ENCODE measurements at regions not wholly inside any gene's neighbourhood (a gene's known extent, or its start where the extent isn't known, plus 50 kb on each side); places are given as distances from the start of the nearest gene placed in this dataset.
"Not testable (repeated sequence)": the region's sequence is repeated elsewhere in the genome, so short reads cannot be mapped to it uniquely, and the experiment has no call there.

DNA sequence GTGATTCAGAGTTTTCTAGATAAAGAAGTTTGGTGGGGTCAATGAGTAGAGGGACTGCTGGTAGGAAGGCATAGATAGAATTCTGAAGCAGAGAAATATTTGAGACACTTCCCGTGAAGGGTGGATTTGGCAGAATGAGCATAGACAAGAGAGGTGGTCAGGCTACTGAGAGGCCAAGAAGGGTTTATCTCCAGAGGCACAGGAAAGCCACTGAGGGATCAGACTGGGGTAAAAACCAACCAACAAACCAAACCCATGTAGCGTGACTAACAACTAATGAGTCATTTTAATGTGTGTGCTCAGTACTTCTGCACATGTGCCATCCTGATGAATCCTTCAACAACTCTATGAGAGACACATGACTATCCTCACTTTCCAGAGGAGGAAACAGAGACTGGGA, 60.0 kb upstream of the SERP2 start:
- H3K36me3 ChIP-seq (ENCODE audit: control insufficient read depth in 2 of 4, insufficient read depth in 4 of 4, low read length in 3 of 4): no peaks in the 10 kb centered on the region
- H2BK12ac ChIP-seq (ENCODE audit: low read depth, low read length): no peak overlapping the region
- no peaks in the 10 kb centered on the region for H4K20me1 ChIP-seq (replicated peaks in 1 of 2; ENCODE audit: control insufficient read depth in 1 of 2, insufficient read depth in 2 of 2, low read length in 2 of 2)
- TF ChIP-seq BRCA1 (IDR thresholded peaks at IDR 0.05; ENCODE audit: low read depth, low read length) (no peak), NRF1 (IDR thresholded peaks at IDR 0.05; ENCODE audit: low read depth, low read length) (no peak), SIX5 (IDR thresholded peaks at IDR 0.05; ENCODE audit: low read depth, low read length) (no peak)
- H3K79me1 ChIP-seq (ENCODE audit: low read depth, low read length): no peaks in the 10 kb centered on the region
- no peak overlapping the region for H2BK15ac ChIP-seq (ENCODE audit: low read length)
- no peak overlapping the region for H3K27ac ChIP-seq (ENCODE audit: low read depth, low read length)
- H2AK5ac ChIP-seq (ENCODE audit: low read depth, low read length): no peak overlapping the region
- no peaks in the 10 kb centered on the region for H3K9me3 ChIP-seq (ENCODE audit: insufficient read depth in 2 of 2, low read depth in 1 of 2, low read length in 1 of 2)
- no peak overlapping the region for H3K23ac ChIP-seq (ENCODE audit: insufficient read length)
- no peak overlapping the region for H2BK120ac ChIP-seq (replicated peaks; ENCODE audit: low read depth, low read length)
- H3K14ac ChIP-seq (ENCODE audit: insufficient read length): no peak overlapping the region
- FAIRE-seq (no peak), DNase-seq (ENCODE audit: low read depth in 1 of 2, low spot score in 2 of 2) (no peak)
- ChIA-PET CTCF (ENCODE audit: partially characterized antibody) (no interaction called here), POLR2A (ENCODE audit: partially characterized antibody) (no interaction called here)
- no peak overlapping the region for H4K5ac ChIP-seq (ENCODE audit: insufficient read length, low read depth, low read length)
- peaks cover 0 to 4% (median 3%) of the 10 kb centered on the region in 4 experiments; a peak in 2 of 7 replicates for H3K27me3 ChIP-seq (replicated peaks in 1 of 4; ENCODE audit: control insufficient read depth in 3 of 4, extremely low read depth in 1 of 4, insufficient read depth in 3 of 4, low read length in 3 of 4)
- no peak overlapping the region for H3K9ac ChIP-seq (replicated peaks in 1 of 4; ENCODE audit: extremely low read depth in 1 of 4, low read depth in 3 of 4, low read length in 3 of 4)
- H2AFZ ChIP-seq (ENCODE audit: low read length): no peak overlapping the region
- H3K23me2 ChIP-seq (ENCODE audit: low read depth, low read length): no peaks in the 10 kb centered on the region
- no peak overlapping the region for H3K4me2 ChIP-seq (ENCODE audit: insufficient read depth in 1 of 2, low read depth in 2 of 2, low read length in 2 of 2)
- no peak overlapping the region for H4K91ac ChIP-seq (replicated peaks; ENCODE audit: insufficient read length, low read length)
- no peak overlapping the region for H3K4ac ChIP-seq (replicated peaks; ENCODE audit: insufficient read length, low read depth, low read length)
- no peaks in the 10 kb centered on the region for H3K79me2 ChIP-seq (ENCODE audit: control insufficient read depth in 1 of 2, insufficient read depth in 2 of 2, low read length in 2 of 2)
- H2BK5ac ChIP-seq (ENCODE audit: low read depth, low read length): no peak overlapping the region
- H2BK20ac ChIP-seq (ENCODE audit: low read length): no peak overlapping the region
- no peak overlapping the region for H3K18ac ChIP-seq (ENCODE audit: extremely low read depth, low read length)
- H3K4me1 ChIP-seq (replicated peaks in 1 of 4; ENCODE audit: control insufficient read depth in 3 of 4, insufficient read depth in 4 of 4, low read length in 3 of 4): no peaks in the 10 kb centered on the region
- H4K8ac ChIP-seq (ENCODE audit: extremely low read depth, insufficient read depth, low read length): no peak overlapping the region
- WGBS, 2 experiments (ENCODE audit: extremely low coverage in 1 of 2, insufficient coverage in 1 of 2, insufficient read length in 1 of 2, insufficient replicate concordance in 2 of 2, low coverage in 1 of 2, low lambda C conversion rate in 2 of 2, missing lambda C conversion rate in 1 of 2): 85% methylated on average over 2 of the region's 2 CpGs; no CpG with 5 or more reads in 1 of the 2 experiments
- H3K56ac ChIP-seq (replicated peaks; ENCODE audit: insufficient read length, low read depth, low read length): no peak overlapping the region
- no peak overlapping the region for H3K4me3 ChIP-seq (ENCODE audit: extremely low read depth in 1 of 4, insufficient read depth in 2 of 4, low read depth in 3 of 4, low read length in 4 of 4)

DNA sequence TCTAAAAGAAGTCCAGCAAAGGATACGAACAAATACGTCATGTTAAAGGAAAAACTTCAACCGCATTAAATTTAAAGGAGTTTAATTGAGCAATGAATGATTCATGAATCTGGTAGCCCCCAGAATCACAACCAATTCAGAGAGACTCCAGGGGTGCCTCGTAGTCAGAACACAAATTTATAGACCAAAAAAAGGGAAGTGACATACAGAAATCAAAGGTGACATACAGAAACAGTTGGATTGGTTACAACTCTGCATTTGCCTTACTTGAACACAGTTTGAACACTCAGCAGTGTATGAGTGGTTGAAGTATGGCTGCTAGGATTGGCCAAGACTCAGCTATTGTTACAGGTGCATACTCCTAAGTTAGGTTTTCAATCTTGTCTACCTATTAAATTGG, 59.5 kb upstream of the SERP2 start:
- H2BK15ac ChIP-seq (ENCODE audit: low read length); H3K79me1 ChIP-seq (ENCODE audit: low read depth, low read length); H3K4me1 ChIP-seq (replicated peaks in 1 of 4; ENCODE audit: control insufficient read depth in 3 of 4, insufficient read depth in 4 of 4, low read length in 3 of 4); H3K9ac ChIP-seq (replicated peaks in 1 of 4; ENCODE audit: extremely low read depth in 1 of 4, low read depth in 3 of 4, low read length in 3 of 4); H3K23me2 ChIP-seq (ENCODE audit: low read depth, low read length); H4K20me1 ChIP-seq (replicated peaks in 1 of 2; ENCODE audit: control insufficient read depth in 1 of 2, insufficient read depth in 2 of 2, low read length in 2 of 2); H3K56ac ChIP-seq (replicated peaks; ENCODE audit: insufficient read length, low read depth, low read length); H4K5ac ChIP-seq (ENCODE audit: insufficient read length, low read depth, low read length); H3K4me2 ChIP-seq (ENCODE audit: insufficient read depth in 1 of 2, low read depth in 2 of 2, low read length in 2 of 2); POLR2A ChIA-PET (ENCODE audit: partially characterized antibody); FAIRE-seq; H3K36me3 ChIP-seq (ENCODE audit: control insufficient read depth in 2 of 4, insufficient read depth in 4 of 4, low read length in 3 of 4); DNase-seq (ENCODE audit: low read depth in 1 of 2, low spot score in 2 of 2); H2AK5ac ChIP-seq (ENCODE audit: low read depth, low read length); H3K4ac ChIP-seq (replicated peaks; ENCODE audit: insufficient read length, low read depth, low read length); H2AFZ ChIP-seq (ENCODE audit: low read length); H2BK12ac ChIP-seq (ENCODE audit: low read depth, low read length); H2BK20ac ChIP-seq (ENCODE audit: low read length); H3K18ac ChIP-seq (ENCODE audit: extremely low read depth, low read length); H3K9me3 ChIP-seq (ENCODE audit: insufficient read depth in 2 of 2, low read depth in 1 of 2, low read length in 1 of 2); H3K27me3 ChIP-seq (replicated peaks in 1 of 4; ENCODE audit: control insufficient read depth in 3 of 4, extremely low read depth in 1 of 4, insufficient read depth in 3 of 4, low read length in 3 of 4); H4K91ac ChIP-seq (replicated peaks; ENCODE audit: insufficient read length, low read length); H2BK120ac ChIP-seq (replicated peaks; ENCODE audit: low read depth, low read length); H2BK5ac ChIP-seq (ENCODE audit: low read depth, low read length); H3K14ac ChIP-seq (ENCODE audit: insufficient read length); H3K23ac ChIP-seq (ENCODE audit: insufficient read length); H3K27ac ChIP-seq (ENCODE audit: low read depth, low read length); H3K4me3 ChIP-seq (ENCODE audit: extremely low read depth in 1 of 4, insufficient read depth in 2 of 4, low read depth in 3 of 4, low read length in 4 of 4); H3K79me2 ChIP-seq (ENCODE audit: control insufficient read depth in 1 of 2, insufficient read depth in 2 of 2, low read length in 2 of 2); H4K8ac ChIP-seq (ENCODE audit: extremely low read depth, insufficient read depth, low read length): not testable (repeated sequence)
- CTCF ChIA-PET (ENCODE audit: partially characterized antibody): interaction anchor here (0.7 kb wide), 1 partner anchor 178 kb away, joined by 3 read pairs; no protein-coding TSS in a partner anchor
- 82% methylated on average over 4 of the region's 4 CpGs; no CpG with 5 or more reads in 1 of the 2 experiments for WGBS, 2 experiments (ENCODE audit: extremely low coverage in 1 of 2, insufficient coverage in 1 of 2, insufficient read length in 1 of 2, insufficient replicate concordance in 2 of 2, low coverage in 1 of 2, low lambda C conversion rate in 2 of 2, missing lambda C conversion rate in 1 of 2)
